Panc1 (cell line): ENCODE measurements at regions not wholly inside any gene's neighbourhood (a gene's known extent, or its start where the extent isn't known, plus 50 kb on each side); places are given as distances from the start of the nearest gene placed in this dataset.

Experiments used
- CTCF ChIP-seq: fragments of 450-650 bp; IDR thresholded peaks from 2 replicates; pipeline ENCODE4 v1.5.1; 2017; ENCODE audit warnings: mild to moderate bottlenecking
- POLR2AphosphoS5 ChIP-seq: IDR thresholded peaks from 2 replicates; pipeline ENCODE4 v1.6.1; 2012; ENCODE audit warnings: mild to moderate bottlenecking, low read depth, low read length, moderate library complexity
- REST ChIP-seq, 2 experiments: IDR thresholded peaks; 2 replicates each; pipeline ENCODE4 v1.6.1; 2011 to 2012; ENCODE audit warnings: low read depth in 2 of 2, control low read depth in 1 of 2, low read length in 1 of 2, mild to moderate bottlenecking in 1 of 2, moderate library complexity in 1 of 2; ENCODE audit not compliant: insufficient read depth in 1 of 2
- SIN3A ChIP-seq: IDR thresholded peaks from 2 replicates; pipeline ENCODE4 v1.6.1; 2012; ENCODE audit warnings: low read depth, mild to moderate bottlenecking, low read length, moderate library complexity, borderline replicate concordance; ENCODE audit not compliant: insufficient read depth
- TCF7L2 ChIP-seq: IDR thresholded peaks from 2 replicates; pipeline ENCODE4 v1.6.1; 2011; ENCODE audit warnings: mild to moderate bottlenecking, low read depth, low read length, inconsistent platforms

- TF ChIP-seq CTCF, result no peak
- no peak for TF ChIP-seq REST (IDR thresholded peaks at IDR 0.05; ENCODE audit: insufficient read depth in 1 of 2, low read depth in 2 of 2, low read length in 1 of 2)
- TF ChIP-seq POLR2AphosphoS5, result no peak
- no peak for TF ChIP-seq SIN3A
- no peak for TF ChIP-seq TCF7L2
These were observed 245.5 kb downstream of the TDRD3 start for GRCh38 chr13:60642552-60642951.
